ENCODE measurements at regions not wholly inside any gene's neighbourhood (a gene's known extent, or its start where the extent isn't known, plus 50 kb on each side); places are given as distances from the start of the nearest gene placed in this dataset.

DNA sequence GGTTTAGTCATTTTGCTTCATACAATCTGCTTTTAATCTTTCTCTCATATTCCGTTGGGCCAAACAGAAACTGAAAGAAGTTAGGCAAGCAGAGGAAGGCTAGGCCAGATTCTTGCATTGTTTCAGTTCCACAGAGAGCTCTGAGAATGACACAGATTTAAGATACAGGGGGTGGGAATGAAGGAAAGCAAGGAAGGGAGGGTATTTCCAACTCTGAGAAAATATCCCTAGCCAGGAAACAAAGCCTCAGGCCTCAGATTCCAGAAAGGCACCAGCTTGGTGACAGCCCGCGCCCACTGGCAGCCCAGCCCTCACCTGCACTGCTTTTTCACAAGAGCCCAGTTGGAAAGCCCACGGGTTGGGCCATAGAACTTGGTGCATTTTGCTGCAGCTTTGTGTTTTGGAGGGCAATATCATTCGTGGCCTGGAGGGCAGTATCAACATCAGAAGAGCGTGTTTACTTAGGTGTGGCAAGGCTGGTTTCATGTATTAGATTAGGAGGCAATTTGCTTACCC, 63.5 kb downstream of the ENC1 start:
- POLR2A ChIA-PET, result no interaction called here
- CTCF ChIA-PET, result no interaction called here

- CTCF ChIA-PET, result no interaction called here
- POLR2A ChIA-PET, result no interaction called here
These were observed 64.6 kb downstream of the ENC1 start for GRCh38 chr5:74575741-74576538.

DNA sequence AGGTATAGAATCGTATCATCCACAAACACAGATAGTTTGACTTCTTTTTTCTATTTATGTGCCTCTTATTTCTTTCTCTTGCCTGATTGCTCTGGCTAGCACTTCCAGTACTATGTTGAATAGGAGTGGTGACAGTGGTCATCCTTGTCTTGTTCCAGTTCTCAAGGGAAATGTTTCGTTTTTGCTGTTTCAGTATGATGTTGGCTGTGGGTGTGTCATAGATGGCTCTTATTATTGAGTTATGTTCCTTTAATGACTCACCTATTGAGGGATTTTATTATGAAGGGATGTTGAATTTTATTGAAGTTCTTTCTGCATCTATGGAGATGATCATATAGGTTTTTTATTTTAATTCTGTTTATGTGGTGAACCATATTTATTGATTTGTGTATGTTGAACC, 70.3 kb downstream of the ENC1 start:
- ChIA-PET POLR2A (no interaction called here), CTCF (no interaction called here)

DNA sequence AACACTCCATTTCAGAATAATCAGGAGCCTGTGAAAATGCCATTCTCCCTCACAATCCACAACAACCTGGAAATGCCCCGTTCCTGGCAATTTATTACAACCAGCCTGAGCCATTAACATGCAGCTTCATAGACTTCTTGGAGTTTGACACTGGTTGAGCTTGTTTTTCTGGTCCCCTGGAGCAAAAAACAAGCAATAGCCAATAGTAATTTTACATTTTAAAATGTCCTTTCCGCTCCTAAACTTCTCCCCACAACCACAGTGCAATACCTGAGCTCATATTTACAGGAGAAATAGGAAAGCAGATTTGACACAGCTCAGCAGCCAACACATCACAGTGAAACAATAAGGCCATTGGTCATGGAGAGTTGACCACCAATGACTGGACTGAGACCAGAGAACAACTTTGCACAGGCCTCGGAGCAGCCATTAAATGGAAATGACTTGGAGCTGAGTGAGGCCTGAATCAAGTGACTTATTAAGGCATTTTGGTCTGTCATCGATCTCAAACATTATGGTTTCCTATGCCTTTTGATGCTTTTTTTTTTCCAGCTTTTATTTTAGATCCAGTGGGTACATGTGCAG, 73.0 kb downstream of the ENC1 start:
- ChIA-PET CTCF (interaction anchor here (0.5 kb wide), 1 partner anchor 423 kb away, joined by 5 read pairs; no protein-coding TSS in a partner anchor), POLR2A (no interaction called here)

GRCh38 chr5:74562122-74562521, 78.4 kb downstream of the ENC1 start:
- POLR2A ChIA-PET, result no interaction called here
- CTCF ChIA-PET, result no interaction called here

DNA sequence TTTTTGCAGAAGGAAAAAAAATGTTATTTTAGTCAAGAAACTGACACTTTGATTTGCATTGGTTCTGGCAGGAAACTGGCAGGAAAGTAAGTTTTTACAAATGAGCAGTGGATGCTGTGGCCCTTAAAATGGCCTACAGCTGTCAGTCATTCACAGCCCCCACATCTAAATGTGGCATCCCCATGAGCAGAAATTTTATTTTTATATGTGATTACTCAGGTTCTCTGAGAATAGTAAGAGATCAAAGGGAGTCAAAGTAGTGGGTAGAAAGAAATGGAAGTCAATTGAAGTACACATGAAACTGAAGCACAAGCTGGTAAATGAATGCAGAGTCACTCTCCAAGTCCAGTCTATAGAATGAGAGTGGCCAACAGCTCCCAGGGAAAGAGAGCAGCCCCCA, 80.3 kb downstream of the ENC1 start:
- CTCF ChIA-PET, result no interaction called here

GRCh38 chr5:74556631-74557595, 83.6 kb downstream of the ENC1 start:
- POLR2A ChIA-PET, result no interaction called here
- CTCF ChIA-PET, result no interaction called here

More for the DNA sequence above, 80.3 kb downstream of the ENC1 start:
- POLR2A ChIA-PET, result no interaction called here

DNA sequence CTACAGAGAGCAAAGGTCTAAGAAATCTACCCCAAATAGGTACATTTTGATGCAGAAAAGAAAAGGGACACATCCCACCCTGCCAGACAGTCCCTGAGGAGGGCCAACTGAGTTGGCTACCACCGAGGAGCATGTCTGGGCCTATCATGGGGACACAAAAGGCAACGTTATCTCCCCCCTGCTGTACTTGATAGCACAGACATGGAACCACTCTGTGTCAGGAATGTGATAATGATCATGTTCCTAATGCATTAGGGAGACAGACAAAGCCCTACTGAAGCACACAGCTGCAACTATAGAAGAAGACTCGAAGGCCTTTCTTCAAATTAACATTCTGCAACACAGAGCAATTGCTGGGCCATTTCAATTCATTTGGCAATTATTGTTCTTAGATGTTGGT, 84.5 kb downstream of the ENC1 start:
- POLR2A ChIA-PET, result no interaction called here
- CTCF ChIA-PET, result no interaction called here

GRCh38 chr5:74552101-74552500, 88.4 kb downstream of the ENC1 start:
- ChIA-PET CTCF (no interaction called here), POLR2A (no interaction called here)

DNA sequence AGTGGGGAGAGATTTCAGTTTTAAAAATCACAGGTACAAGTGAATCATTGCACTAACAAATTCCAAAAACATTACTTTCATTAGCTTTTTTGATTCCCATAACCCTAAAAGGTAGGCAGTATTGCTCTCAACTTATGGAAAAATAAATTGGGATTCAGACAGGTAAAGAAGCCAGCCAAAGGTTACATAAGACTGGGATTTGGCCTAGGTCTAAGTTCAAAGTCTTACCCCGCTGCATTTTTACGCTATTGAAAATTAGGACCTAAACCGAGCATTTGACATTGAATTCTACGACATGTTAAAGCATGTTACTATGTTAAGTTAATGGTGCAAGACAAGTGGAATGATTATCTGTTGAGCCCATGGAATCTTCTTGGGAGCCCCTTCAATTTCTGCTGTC, 89.6 kb downstream of the ENC1 start:
- CTCF ChIA-PET, result no interaction called here
- POLR2A ChIA-PET, result no interaction called here

DNA sequence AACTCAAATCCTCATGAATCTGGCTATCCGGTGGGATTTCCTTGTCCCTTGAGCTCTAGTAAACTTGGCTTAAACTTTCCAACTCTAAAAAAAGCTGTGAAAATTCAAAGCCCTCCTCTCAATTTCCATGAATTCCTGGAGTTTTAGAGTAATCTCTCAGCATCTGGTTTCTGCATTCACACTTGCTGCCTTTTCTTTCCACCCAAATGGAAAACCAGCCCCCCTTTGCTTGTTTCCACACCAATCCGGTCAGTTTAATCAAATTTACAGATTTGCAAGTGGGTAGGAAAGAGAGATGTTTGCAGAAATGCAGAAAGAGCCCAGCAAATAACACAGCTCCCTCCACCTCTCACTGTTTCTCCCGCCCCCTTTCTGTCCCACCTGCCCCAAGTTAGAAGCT, 91.1 kb downstream of the ENC1 start:
- ChIA-PET POLR2A (no interaction called here), CTCF (no interaction called here)

GRCh38 chr5:74546796-74547195, 93.7 kb downstream of the ENC1 start:
- CTCF ChIA-PET, result no interaction called here
- POLR2A ChIA-PET, result no interaction called here

- ChIA-PET POLR2A (no interaction called here), CTCF (no interaction called here)
These were observed 95.7 kb downstream of the ENC1 start for GRCh38 chr5:74544811-74545210.

GRCh38 chr5:74543162-74543995, 97.1 kb downstream of the ENC1 start:
- ChIA-PET POLR2A (interaction anchor here (0.6 kb wide), 1 partner anchor 58 kb away, joined by 3 read pairs; no protein-coding TSS in a partner anchor), CTCF (no interaction called here)

DNA sequence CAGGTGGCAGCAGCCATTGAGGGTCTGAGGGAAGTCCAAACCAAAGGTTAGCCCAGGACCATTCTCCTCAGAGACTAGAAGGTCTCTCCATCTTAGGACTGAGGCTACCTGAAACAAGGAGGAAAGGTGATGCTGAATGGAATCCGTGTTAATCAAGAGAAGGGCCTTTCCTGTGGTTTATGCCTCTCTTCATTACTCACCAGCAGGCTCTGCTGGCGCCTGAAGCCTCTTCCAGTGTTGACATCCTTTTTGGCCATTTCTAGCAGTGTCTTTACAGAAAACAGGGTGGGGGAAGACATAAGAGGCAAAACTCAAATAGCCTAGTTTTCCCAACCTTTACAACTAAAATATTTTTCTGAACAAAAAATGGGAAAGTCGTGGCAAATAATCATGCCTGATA, 98.0 kb downstream of the ENC1 start:
- ChIA-PET CTCF (no interaction called here), POLR2A (no interaction called here)

DNA sequence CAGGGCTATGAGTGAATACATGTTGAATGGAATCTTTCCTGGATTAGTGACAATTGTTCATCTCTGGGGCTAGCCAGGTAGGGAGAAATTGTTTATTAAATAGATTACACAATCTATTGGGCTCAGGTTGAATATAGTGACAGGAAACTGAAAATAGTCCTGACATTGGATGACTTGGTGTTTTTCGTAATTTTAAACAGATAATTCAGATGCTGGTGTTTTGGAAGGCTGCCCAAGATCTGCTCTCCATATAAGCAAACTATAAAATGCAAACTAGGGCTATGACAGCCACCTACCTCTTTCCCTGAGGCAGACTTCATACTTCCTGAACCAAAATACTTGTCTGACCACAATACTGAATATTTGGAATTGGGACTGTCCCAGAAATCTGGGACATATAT, 99.1 kb downstream of the ENC1 start:
- ChIA-PET POLR2A (no interaction called here), CTCF (no interaction called here)

GRCh38 chr5:74540622-74541021, 99.9 kb downstream of the ENC1 start:
- ChIA-PET CTCF (no interaction called here), POLR2A (no interaction called here)

DNA sequence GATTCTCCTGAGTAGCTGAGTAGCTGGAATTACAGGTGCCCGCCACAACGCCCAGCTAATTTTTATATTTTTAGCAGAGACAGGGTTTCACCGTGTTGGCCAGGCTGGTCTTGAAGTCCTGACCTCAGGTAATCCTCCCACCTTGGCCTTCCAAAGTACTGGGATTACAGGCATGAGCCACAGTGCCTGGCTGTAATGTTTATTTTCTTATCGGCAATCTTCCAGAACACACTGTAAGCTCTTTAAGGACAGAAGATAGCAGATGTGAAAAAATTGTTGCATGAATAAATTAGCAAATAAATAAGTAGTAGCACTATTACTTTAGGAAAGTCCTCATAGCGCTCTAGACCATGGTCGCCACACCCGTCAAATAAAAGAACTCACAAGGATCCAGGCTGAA, 100.5 kb downstream of the ENC1 start:
- CTCF ChIA-PET, result no interaction called here
- POLR2A ChIA-PET, result no interaction called here

GRCh38 chr5:74538206-74538661, 102.3 kb downstream of the ENC1 start:
- ChIA-PET CTCF (no interaction called here), POLR2A (no interaction called here)

DNA sequence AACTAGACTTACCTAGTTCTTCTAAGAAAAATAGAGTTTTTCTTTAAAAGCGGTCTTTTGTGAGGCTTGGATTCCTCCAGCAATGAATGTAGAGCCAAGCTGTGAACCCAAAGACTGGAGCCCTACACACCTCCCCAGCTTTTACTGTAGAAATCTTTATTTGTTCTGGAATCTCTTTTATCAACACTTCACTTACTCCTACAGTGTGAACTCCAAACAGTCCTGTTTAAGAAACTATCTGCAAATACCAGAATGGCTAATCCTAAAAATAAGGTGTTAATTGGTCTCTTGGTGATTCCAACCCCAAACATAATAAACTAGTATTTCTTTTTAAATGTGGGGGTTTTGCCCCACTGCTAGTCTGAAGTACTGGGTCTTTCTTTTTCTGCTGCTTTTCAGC, 103.9 kb downstream of the ENC1 start:
- POLR2A ChIA-PET, result no interaction called here
- CTCF ChIA-PET, result no interaction called here

Data from activated CD8-positive, alpha-beta memory T cell treated with anti-CD3 and anti-CD28 coated beads for 36 hours (primary cell).